ENCODE measurements at regions not wholly inside any gene's neighbourhood (a gene's known extent, or its start where the extent isn't known, plus 50 kb on each side); places are given as distances from the start of the nearest gene placed in this dataset.

- no peak overlapping the region for H3K27ac ChIP-seq
- no peak for DNase-seq (ENCODE audit: low read depth, low spot score)
- no peak overlapping the region for H3K4me3 ChIP-seq
- H3K9ac ChIP-seq (ENCODE audit: insufficient read length), result no peak overlapping the region
- no peaks in the 10 kb centered on the region for H3K9me3 ChIP-seq (ENCODE audit: low read depth, low read length)
- TF ChIP-seq EZH2 (IDR thresholded peaks at IDR 0.05), result no peak
- TF ChIP-seq FOXP2 (optimal IDR thresholded peaks at IDR 0.05; ENCODE audit: control extremely low read depth, extremely low read length, insufficient read depth), result no peak
- no peak for TF ChIP-seq POLR2AphosphoS5 (IDR thresholded peaks at IDR 0.05; ENCODE audit: borderline replicate concordance, low read depth, low read length)
- H3K36me3 ChIP-seq (ENCODE audit: insufficient read depth, low read length), result no peaks in the 10 kb centered on the region
Measured at GRCh38 chr7:131976411-131976810, 420.0 kb upstream of the PODXL start.

GRCh38 chr7:131974671-131975070 lies 418.2 kb upstream of the PODXL start:
- H3K27ac ChIP-seq, result no peak overlapping the region
- TF ChIP-seq EZH2 (IDR thresholded peaks at IDR 0.05) (no peak), POLR2AphosphoS5 (IDR thresholded peaks at IDR 0.05; ENCODE audit: borderline replicate concordance, low read depth, low read length) (no peak), FOXP2 (optimal IDR thresholded peaks at IDR 0.05; ENCODE audit: control extremely low read depth, extremely low read length, insufficient read depth) (no peak)
- no peak overlapping the region for H3K9ac ChIP-seq (ENCODE audit: insufficient read length)
- DNase-seq (ENCODE audit: low read depth, low spot score), result no peak
- H3K36me3 ChIP-seq (ENCODE audit: insufficient read depth, low read length), result no peaks in the 10 kb centered on the region
- H3K9me3 ChIP-seq (ENCODE audit: low read depth, low read length), result no peaks in the 10 kb centered on the region
- no peak overlapping the region for H3K4me3 ChIP-seq

- no peak for DNase-seq (ENCODE audit: low read depth, low spot score)
- no peak overlapping the region for H3K27ac ChIP-seq
- H3K9me3 ChIP-seq (ENCODE audit: low read depth, low read length), result no peaks in the 10 kb centered on the region
- H3K4me3 ChIP-seq, result no peak overlapping the region
- H3K36me3 ChIP-seq (ENCODE audit: insufficient read depth, low read length), result no peaks in the 10 kb centered on the region
- no peak for TF ChIP-seq POLR2AphosphoS5 (IDR thresholded peaks at IDR 0.05; ENCODE audit: borderline replicate concordance, low read depth, low read length)
- TF ChIP-seq FOXP2 (optimal IDR thresholded peaks at IDR 0.05; ENCODE audit: control extremely low read depth, extremely low read length, insufficient read depth), result no peak
- no peak for TF ChIP-seq EZH2 (IDR thresholded peaks at IDR 0.05)
- no peak overlapping the region for H3K9ac ChIP-seq (ENCODE audit: insufficient read length)
Measured at GRCh38 chr7:131972251-131972650, 415.8 kb upstream of the PODXL start.

GRCh38 chr7:131970602-131971001 lies 414.2 kb upstream of the PODXL start:
- no peak for DNase-seq (ENCODE audit: low read depth, low spot score)
- Histone ChIP-seq H3K9ac (ENCODE audit: insufficient read length) (no peak overlapping the region), H3K27ac (no peak overlapping the region), H3K9me3 (ENCODE audit: low read depth, low read length) (no peaks in the 10 kb centered on the region), H3K36me3 (ENCODE audit: insufficient read depth, low read length) (no peaks in the 10 kb centered on the region), H3K4me3 (no peak overlapping the region)
- TF ChIP-seq POLR2AphosphoS5 (IDR thresholded peaks at IDR 0.05; ENCODE audit: borderline replicate concordance, low read depth, low read length), result no peak
- no peak for TF ChIP-seq EZH2 (IDR thresholded peaks at IDR 0.05)
- no peak for TF ChIP-seq FOXP2 (optimal IDR thresholded peaks at IDR 0.05; ENCODE audit: control extremely low read depth, extremely low read length, insufficient read depth)

- Histone ChIP-seq H3K9ac (ENCODE audit: insufficient read length) (no peak overlapping the region), H3K4me3 (no peak overlapping the region), H3K36me3 (ENCODE audit: insufficient read depth, low read length) (no peaks in the 10 kb centered on the region), H3K27ac (no peak overlapping the region), H3K9me3 (ENCODE audit: low read depth, low read length) (no peaks in the 10 kb centered on the region)
- DNase-seq (ENCODE audit: low read depth, low spot score), result no peak
- TF ChIP-seq FOXP2 (optimal IDR thresholded peaks at IDR 0.05; ENCODE audit: control extremely low read depth, extremely low read length, insufficient read depth), result no peak
- no peak for TF ChIP-seq EZH2 (IDR thresholded peaks at IDR 0.05)
- no peak for TF ChIP-seq POLR2AphosphoS5 (IDR thresholded peaks at IDR 0.05; ENCODE audit: borderline replicate concordance, low read depth, low read length)
Measured at GRCh38 chr7:131969560-131969959, 413.1 kb upstream of the PODXL start.

- Histone ChIP-seq H3K9ac (ENCODE audit: insufficient read length) (no peak overlapping the region), H3K9me3 (ENCODE audit: low read depth, low read length) (no peaks in the 10 kb centered on the region), H3K36me3 (ENCODE audit: insufficient read depth, low read length) (no peaks in the 10 kb centered on the region), H3K4me3 (no peak overlapping the region), H3K27ac (no peak overlapping the region)
- no peak for DNase-seq (ENCODE audit: low read depth, low spot score)
- TF ChIP-seq POLR2AphosphoS5 (IDR thresholded peaks at IDR 0.05; ENCODE audit: borderline replicate concordance, low read depth, low read length) (no peak), EZH2 (IDR thresholded peaks at IDR 0.05) (no peak)
Measured at GRCh38 chr7:131967216-131967730, 410.8 kb upstream of the PODXL start.

- Histone ChIP-seq H3K9ac (ENCODE audit: insufficient read length) (no peak overlapping the region), H3K36me3 (ENCODE audit: insufficient read depth, low read length) (no peaks in the 10 kb centered on the region), H3K9me3 (ENCODE audit: low read depth, low read length) (no peaks in the 10 kb centered on the region), H3K4me3 (no peak overlapping the region), H3K27ac (no peak overlapping the region)
- TF ChIP-seq FOXP2 (optimal IDR thresholded peaks at IDR 0.05; ENCODE audit: control extremely low read depth, extremely low read length, insufficient read depth) (no peak), EZH2 (IDR thresholded peaks at IDR 0.05) (no peak), POLR2AphosphoS5 (IDR thresholded peaks at IDR 0.05; ENCODE audit: borderline replicate concordance, low read depth, low read length) (no peak)
- no peak for DNase-seq (ENCODE audit: low read depth, low spot score)
Measured at GRCh38 chr7:131964203-131964602, 407.8 kb upstream of the PODXL start.

GRCh38 chr7:131961054-131961680 lies 404.7 kb upstream of the PODXL start:
- no peak overlapping the region for H3K27ac ChIP-seq
- no peak overlapping the region for H3K4me3 ChIP-seq
- no peaks in the 10 kb centered on the region for H3K36me3 ChIP-seq (ENCODE audit: insufficient read depth, low read length)
- H3K9me3 ChIP-seq (ENCODE audit: low read depth, low read length), result no peaks in the 10 kb centered on the region
- no peak overlapping the region for H3K9ac ChIP-seq (ENCODE audit: insufficient read length)
- DNase-seq (ENCODE audit: low read depth, low spot score), result no peak
- TF ChIP-seq POLR2AphosphoS5 (IDR thresholded peaks at IDR 0.05; ENCODE audit: borderline replicate concordance, low read depth, low read length) (no peak), FOXP2 (optimal IDR thresholded peaks at IDR 0.05; ENCODE audit: control extremely low read depth, extremely low read length, insufficient read depth) (no peak), EZH2 (IDR thresholded peaks at IDR 0.05) (no peak)
